GM12892 (cell line): ENCODE measurements at regions not wholly inside any gene's neighbourhood (a gene's known extent, or its start where the extent isn't known, plus 50 kb on each side); places are given as distances from the start of the nearest gene placed in this dataset.
"Not testable (repeated sequence)": the region's sequence is repeated elsewhere in the genome, so short reads cannot be mapped to it uniquely, and the experiment has no call there.

ENCODE experiments used
- POLR2A ChIP-seq: IDR thresholded peaks from 2 replicates; pipeline ENCODE4 v1.6.1; 2011; ENCODE audit warnings: low read depth, low read length, control low read depth
- POLR2AphosphoS5 ChIP-seq: IDR thresholded peaks from 2 replicates; pipeline ENCODE4 v1.6.1; 2011; ENCODE audit warnings: low read depth, low read length, control low read depth

GRCh38 chr6:57900687-57901399 is 583.4 kb downstream of the PRIM2 start:
- TF ChIP-seq POLR2AphosphoS5, POLR2A: not testable (repeated sequence)
